ENCODE measurements at regions not wholly inside any gene's neighbourhood (a gene's known extent, or its start where the extent isn't known, plus 50 kb on each side); places are given as distances from the start of the nearest gene placed in this dataset.

- TF ChIP-seq POLR2A (IDR thresholded peaks at IDR 0.05; ENCODE audit: low read length) = no peak
- no peak for TF ChIP-seq GATA1 (IDR thresholded peaks at IDR 0.05; ENCODE audit: low read depth, low read length)
These were observed 209.0 kb upstream of the SLC35B3 start for GRCh38 chr6:8644306-8644705.
